Lower leg skin (tissue), 3 donors: ENCODE measurements at regions not wholly inside any gene's neighbourhood (a gene's known extent, or its start where the extent isn't known, plus 50 kb on each side); places are given as distances from the start of the nearest gene placed in this dataset.

Experiments
- POLR2A ChIP-seq, 2 donors: fragments of 450-650 bp; IDR thresholded peaks; one replicate each; pipeline ENCODE4 v1.6.1; 2016 to 2017; ENCODE audit warnings: antibody characterized with exemption in 2 of 2, mild to moderate bottlenecking in 1 of 2, moderate library complexity in 1 of 2
- TF ChIP-seq, protein P1 (sequence below), 3 donors: fragments of 450-650 bp; IDR thresholded peaks; one replicate each; pipeline ENCODE4 v1.5.1; 2016; ENCODE audit warnings: antibody characterized with exemption in 3 of 3, mild to moderate bottlenecking in 3 of 3, moderate library complexity in 2 of 3

DNA sequence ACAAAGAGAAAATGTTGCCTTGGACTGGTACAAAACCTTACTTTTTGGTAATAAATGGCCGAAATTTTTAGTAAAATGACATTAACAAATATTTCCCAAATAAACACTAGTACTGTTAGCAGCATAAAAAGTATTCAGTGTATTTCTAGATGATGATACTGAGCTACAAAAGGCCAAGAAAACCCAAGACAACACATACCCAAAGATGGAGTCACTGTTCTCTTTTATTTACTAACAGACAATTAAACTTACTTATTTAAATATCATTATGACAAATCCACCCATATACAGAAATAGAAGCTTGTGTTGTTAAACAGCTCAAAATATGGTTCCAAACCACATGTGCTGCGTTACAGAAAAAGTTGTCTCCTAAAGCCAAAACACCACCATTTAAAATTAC, 239.9 kb downstream of the ZEB2 start:
- TF ChIP-seq, protein P1, sequence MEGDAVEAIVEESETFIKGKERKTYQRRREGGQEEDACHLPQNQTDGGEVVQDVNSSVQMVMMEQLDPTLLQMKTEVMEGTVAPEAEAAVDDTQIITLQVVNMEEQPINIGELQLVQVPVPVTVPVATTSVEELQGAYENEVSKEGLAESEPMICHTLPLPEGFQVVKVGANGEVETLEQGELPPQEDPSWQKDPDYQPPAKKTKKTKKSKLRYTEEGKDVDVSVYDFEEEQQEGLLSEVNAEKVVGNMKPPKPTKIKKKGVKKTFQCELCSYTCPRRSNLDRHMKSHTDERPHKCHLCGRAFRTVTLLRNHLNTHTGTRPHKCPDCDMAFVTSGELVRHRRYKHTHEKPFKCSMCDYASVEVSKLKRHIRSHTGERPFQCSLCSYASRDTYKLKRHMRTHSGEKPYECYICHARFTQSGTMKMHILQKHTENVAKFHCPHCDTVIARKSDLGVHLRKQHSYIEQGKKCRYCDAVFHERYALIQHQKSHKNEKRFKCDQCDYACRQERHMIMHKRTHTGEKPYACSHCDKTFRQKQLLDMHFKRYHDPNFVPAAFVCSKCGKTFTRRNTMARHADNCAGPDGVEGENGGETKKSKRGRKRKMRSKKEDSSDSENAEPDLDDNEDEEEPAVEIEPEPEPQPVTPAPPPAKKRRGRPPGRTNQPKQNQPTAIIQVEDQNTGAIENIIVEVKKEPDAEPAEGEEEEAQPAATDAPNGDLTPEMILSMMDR (IDR thresholded peaks at IDR 0.05) = no peak
- TF ChIP-seq POLR2A (IDR thresholded peaks at IDR 0.05) = no peak
